GM23338 (cell line): ENCODE measurements at regions not wholly inside any gene's neighbourhood (a gene's known extent, or its start where the extent isn't known, plus 50 kb on each side); places are given as distances from the start of the nearest gene placed in this dataset.

Experiments
- CREB1 ChIP-seq: fragments of 250-450 bp; sonication (Bioruptor Pico); IDR thresholded peaks from 2 replicates; pipeline ENCODE4 v1.5.0; 2020; ENCODE audit warnings: low read depth, mild to moderate bottlenecking, moderate library complexity
- EZH2 ChIP-seq: fragments of 200-600 bp; sonication (generic); IDR thresholded peaks from one replicate; pipeline ENCODE4 v1.8.0; 2017; ENCODE audit warnings: antibody characterized with exemption, mild to moderate bottlenecking, low read depth; ENCODE audit not compliant: unreplicated experiment
- POLR2AphosphoS5 ChIP-seq: IDR thresholded peaks from 2 replicates; pipeline ENCODE4 v1.6.1; 2016; ENCODE audit warnings: antibody characterized with exemption, low read depth
- STAT1 ChIP-seq: IDR thresholded peaks from one replicate; pipeline ENCODE4 v1.6.1; 2016; ENCODE audit warnings: antibody characterized with exemption; ENCODE audit not compliant: unreplicated experiment
- TF ChIP-seq, protein P1 (sequence below), 2 experiments: fragments of 200-600 bp in 1 of 2; sonication (generic) in 1 of 2; conservative IDR thresholded peaks; 2 replicates each; pipeline versions ENCODE4 v1.5.1 to v1.6.1; 2016 to 2017; ENCODE audit warnings: antibody characterized with exemption in 2 of 2, low read depth in 2 of 2, mild to moderate bottlenecking in 2 of 2, moderate library complexity in 1 of 2

GRCh38 chr3:81045976-81046375 is 715.5 kb downstream of the GBE1 start:
- TF ChIP-seq, protein P1, sequence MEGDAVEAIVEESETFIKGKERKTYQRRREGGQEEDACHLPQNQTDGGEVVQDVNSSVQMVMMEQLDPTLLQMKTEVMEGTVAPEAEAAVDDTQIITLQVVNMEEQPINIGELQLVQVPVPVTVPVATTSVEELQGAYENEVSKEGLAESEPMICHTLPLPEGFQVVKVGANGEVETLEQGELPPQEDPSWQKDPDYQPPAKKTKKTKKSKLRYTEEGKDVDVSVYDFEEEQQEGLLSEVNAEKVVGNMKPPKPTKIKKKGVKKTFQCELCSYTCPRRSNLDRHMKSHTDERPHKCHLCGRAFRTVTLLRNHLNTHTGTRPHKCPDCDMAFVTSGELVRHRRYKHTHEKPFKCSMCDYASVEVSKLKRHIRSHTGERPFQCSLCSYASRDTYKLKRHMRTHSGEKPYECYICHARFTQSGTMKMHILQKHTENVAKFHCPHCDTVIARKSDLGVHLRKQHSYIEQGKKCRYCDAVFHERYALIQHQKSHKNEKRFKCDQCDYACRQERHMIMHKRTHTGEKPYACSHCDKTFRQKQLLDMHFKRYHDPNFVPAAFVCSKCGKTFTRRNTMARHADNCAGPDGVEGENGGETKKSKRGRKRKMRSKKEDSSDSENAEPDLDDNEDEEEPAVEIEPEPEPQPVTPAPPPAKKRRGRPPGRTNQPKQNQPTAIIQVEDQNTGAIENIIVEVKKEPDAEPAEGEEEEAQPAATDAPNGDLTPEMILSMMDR (conservative IDR thresholded peaks at IDR 0.05; ENCODE audit: low read depth in 2 of 2), result no peak
- TF ChIP-seq STAT1 (no peak), EZH2 (no peak), CREB1 (no peak), POLR2AphosphoS5 (no peak)
